GF-D8 (cell line): ENCODE measurements at regions not wholly inside any gene's neighbourhood (a gene's known extent, or its start where the extent isn't known, plus 50 kb on each side); places are given as distances from the start of the nearest gene placed in this dataset.
A peak's percentile ranks its signal among the peaks of the same experiment; 100 is the strongest.

ENCODE experiments used
- DNase-seq: peaks from one replicate; lab custom pipeline; 2025; lab: John Stamatoyannopoulos, UW

DNA sequence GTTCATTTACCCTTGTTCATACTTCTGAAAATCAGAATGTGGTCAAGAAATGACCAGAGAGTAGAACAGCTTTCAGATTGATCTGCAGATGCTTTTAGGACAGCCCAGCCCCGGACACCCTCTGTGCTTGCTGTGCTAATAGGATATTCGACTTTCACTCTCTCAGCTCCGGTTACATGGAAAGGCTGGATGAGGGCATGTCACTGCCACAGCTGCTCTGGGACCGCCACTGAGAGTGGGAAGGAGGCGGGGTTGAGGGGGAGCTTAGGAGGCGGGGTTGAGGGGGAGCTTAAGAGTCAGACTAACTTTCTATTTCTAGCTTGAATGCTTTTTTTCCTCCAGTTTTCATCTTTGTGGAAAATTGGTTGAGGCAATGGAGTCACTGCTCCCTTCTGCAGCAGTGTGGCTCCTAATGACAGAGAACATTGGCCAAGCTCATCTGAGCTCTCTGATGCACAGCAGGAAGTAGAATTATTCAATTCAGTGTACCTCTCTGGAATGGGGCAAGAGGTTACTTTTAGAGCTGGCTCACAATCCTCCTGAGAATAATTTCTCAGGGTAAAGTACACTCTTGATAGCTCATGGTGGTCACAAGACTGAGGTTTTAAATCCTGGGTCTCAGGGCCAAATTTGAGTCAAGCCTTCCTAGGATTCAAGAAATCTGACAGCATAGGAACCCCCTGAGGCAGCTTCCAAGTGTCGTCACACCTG is 74.6 kb upstream of the NPAS1 start:
- DNase-seq = no peak

DNA sequence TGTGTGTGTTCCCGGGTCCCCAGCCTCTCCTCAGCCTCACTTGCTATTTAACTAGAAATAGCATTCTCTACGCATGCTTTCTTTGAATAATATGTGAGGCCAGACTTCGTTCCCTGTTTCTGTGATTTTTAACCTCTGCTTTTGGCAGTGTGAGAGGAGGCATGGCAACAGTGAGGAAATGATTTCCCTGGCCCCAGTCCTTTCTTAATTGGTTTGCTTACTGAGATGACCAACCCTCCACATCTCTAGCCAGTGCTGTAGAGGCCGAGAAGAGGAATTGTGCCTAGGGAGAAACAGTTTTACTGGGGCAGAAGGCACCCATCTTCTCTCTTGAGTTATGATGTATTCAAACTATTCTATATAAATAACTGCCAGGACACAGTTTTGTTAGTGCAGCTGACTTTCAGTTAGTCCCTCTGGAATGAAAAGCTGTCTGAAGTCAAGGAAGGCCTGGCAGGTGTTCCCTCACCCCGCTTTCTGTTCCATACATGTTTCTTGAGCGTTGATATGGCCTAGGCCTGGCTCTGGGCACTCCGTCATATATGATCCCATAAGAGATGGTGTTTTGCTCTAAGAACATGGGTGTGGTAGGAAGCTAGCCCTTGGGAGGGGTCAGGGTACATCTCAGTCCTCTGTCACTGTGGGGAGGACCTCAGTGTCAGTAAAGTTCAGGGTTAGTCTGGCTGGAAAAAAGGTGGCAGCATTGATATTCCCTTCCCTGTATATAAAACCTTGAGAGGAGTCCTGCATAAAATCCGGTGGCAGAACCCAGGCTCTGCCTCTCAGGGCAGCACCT is 73.7 kb upstream of the NPAS1 start:
- DNase-seq = no peak

DNA sequence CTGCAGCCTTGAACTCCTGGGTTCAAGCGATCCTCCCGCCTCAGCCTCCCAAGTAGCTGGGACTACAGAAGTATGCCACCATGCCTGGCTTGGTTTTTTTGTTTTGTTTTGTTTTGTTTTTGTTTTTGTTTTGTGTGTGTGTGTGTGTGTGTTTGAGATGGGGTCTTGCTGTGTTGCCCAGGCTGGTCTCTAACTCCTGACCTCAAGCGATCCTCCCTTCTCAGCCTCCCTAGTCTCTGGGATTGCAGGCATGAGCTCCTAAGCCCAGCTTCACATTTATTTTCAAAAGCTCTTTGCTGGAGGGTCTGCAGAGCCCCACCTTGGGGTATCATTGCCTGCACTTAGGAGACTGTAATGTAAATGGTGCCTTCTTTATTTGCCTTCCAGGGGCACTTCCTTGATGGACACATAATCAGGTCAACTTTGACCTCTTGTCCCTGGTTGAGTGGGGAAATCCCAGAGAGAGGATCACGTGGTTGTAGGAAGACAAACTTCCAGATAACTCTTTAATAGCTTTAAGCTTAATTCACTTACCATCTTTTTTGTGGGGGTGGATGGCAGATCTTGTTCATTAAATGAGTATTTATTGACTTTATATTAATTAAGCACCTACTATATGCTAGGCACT is 72.9 kb upstream of the NPAS1 start:
- no peak for DNase-seq

DNA sequence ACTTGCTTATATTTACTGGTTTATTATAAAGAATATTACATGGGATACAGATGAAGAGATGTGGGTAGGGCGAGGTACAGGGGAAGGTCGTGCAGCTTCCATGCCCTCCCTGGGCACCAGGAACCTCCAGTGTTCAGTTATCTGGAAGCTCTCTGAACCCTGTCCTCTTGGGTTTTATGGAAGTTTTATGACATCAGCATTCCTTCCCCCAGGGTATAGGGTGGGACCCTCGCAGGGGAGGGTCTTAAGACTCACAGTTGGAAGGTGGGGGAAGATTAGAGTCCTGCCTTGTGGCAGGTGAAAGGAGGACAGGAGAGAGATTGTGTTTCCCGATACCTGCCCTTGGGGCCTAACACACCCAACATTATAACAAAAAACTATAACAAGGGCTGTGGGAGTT is 71.8 kb upstream of the NPAS1 start:
- no peak for DNase-seq

DNA sequence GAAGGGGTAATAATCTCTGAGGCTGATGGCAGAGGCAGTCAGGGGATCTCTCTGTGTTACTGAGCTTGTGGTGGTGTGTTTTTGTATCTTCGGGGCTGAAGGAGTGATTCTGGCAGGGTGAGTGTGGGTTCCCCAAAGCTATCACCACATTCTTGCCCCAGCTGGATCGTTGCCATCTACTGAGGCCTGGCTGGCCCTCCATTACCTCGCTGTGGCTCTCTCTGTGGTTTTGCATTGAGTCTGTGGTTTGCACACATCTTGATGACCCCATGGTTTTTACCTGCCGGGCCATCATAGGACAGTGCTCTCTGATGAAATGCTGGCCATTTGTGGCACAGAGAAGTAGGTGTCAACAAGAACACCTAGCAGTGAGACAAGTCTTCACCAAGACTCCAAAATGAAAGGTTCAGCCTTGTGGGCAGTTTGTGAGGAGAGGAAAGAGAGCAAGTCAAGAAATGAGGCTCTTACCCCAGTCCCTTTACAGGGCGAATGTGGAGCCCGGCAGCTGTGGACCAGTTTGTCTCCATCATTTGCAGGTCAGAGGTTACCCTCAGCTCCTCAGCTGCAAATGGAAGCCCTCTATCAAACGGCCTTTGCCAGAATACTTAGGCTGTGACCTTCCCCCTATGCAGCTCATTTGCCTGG is 69.0 kb upstream of the NPAS1 start:
- DNase-seq = no peak

DNA sequence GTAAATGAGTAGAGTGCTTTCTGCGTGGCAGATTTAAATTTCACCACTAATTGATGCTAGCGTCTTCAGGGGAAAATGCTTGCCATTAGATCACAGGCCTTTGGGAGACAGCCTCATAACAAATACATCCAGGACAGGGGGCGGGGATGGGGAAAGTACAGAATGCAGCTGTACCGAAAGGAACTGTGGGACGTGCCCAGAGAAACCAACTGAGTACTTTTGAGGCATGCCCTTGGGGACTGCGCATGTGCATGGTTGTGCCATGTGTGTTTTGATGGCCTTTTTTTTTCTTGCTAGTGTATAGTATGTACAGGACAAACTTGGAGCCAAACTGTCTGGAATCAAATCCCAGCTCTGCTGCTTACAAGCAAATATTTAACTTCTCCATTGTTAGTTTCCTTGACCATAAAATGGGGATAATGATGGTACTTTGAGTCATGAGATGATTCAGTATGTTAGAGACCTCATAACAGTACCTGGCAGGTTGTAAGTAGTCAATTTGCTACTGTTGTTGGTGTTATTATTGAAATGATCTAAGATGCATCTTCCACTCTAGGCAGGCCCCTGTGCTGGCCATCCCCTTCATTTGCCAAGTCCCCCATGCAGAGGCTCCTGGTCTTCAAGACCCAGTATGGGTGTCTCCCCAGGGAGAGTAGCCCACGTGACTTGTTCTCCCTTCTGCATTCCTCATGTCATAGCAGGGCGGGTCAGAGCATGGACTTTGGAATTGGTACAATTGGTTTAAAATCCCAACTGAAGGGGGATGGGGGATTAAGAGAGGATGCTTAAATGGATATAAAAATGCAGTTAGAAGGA is 68.3 kb upstream of the NPAS1 start:
- DNase-seq = no peak

DNA sequence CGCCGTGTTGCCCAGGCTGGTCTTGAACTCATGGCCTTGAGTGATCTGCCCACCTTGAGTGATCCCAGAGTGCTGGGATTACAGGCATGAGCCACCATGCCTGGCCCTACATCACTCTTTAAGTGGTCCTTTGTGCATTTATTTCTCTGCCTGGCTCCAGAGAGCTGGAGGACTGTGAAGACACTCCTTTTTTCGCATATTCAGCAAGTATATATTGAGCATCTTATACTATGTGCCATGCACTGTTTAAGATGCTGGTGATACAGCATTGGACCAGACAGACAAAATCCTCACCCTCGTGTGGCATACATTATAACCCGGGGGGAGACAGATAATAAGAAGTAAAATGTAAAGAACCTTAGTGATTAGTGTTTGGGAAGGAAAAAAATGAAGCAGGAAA is 66.8 kb upstream of the NPAS1 start:
- no peak for DNase-seq

DNA sequence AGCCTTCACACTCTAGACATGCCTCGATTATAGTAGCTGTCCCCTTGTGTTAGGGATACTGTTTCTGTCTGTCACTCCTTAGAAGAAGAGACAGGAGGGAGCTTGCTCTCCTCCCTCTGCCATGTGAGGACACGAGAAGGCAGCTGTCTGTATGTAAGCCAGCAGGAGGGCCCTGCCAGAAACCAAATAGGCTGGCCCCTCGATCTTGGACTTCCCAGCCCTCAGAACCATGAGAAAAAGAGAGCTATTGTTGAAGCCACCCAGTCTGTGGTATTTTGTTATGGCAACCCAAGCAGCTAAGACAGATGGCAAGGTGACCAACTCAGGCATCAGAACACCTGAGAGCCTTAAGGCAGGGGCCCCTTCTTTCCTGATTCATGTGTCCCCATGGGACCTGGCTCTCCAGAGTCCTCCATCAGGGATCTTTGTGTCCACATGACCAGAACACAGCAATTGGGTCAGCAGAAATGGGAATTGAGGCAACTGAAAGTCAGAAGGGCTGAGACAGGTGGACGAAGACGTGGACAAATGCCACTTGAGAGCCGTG is 65.6 kb upstream of the NPAS1 start:
- no peak for DNase-seq

DNA sequence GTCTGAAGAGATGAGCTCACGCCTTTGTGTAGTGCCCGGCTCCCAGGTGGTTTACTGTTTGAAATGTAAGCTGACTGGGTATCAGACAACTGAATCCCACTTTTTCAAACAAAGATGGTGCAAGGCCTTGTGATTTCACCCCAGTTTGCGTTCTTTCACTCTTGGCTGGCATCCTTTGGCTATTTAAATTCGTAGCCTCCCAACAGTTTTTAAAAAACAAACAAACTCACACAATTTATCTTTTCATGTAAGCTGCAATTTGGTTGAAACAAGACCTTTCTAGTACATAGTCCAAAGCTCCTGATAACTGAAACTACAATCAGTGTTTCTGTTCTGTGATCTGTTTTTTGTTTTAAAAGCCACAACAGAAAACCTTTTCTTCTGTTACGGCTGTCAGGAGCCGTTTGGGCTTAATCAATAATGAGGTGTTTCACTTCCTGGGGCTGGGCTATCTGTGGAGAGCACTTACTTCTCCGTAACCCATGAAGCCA is 65.1 kb upstream of the NPAS1 start:
- no peak for DNase-seq

DNA sequence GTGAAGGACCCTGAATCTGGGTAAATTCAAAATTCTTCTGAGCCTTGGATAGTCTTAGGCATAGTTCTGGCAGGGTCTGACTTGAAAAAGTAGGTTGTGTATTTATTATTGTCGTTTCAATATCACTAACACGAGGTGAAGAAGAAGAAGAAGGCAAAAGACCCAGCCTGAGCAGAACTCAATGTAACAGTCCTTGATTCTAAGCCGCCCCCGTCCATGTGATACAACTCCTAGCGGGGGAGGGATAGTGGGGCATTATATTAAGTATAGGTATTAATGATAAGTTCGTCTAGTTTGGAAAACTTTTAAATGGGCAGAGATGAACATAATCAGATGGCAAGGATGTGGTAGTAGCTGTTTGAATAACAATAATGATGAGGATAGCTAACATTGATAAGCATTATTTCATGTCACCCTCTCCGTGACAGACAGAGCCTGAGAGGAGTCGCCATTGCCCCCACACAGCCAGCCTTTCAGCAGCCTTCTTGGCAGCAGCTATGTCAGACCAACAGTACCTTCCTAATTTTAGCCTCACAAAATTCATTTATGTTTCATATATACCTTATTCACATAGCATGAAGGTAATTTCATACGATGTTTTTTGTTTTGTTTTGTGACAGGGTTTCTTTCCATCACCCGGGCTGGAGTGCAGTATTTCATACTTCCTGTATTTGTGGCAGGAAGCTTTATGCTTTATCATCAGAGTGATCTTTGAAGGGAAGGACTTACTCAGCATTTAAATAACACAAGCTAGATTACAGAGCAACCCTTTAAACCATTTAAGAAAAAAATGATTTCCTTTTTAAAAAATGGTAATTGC is 64.4 kb upstream of the NPAS1 start:
- DNase-seq = peak; percentile 73

DNA sequence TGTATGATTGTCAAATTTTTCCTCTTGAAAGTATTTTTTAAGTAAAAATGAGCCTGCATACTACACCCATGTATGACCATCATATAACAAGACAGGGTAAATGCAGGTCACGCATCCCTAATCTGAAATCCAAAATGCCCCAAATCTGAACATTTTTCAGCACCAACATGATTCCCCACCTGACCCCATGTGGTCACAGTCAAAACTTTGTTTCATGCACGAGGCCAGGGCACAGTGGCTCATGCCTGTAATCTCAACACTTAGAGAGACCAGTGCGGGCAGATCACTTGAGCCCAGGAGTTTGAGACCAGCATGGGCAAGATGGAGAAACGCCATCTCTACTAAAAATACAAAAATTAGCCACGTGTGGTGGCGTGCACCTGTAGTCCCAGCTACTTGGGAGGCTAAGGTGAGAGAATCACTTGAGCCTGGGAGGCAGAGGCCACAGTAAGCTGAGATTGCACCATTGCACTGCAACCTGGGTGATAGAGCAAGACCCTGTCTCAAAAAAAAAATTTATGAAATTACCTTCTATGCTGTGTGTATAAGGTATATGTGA is 63.7 kb upstream of the NPAS1 start:
- DNase-seq = no peak

DNA sequence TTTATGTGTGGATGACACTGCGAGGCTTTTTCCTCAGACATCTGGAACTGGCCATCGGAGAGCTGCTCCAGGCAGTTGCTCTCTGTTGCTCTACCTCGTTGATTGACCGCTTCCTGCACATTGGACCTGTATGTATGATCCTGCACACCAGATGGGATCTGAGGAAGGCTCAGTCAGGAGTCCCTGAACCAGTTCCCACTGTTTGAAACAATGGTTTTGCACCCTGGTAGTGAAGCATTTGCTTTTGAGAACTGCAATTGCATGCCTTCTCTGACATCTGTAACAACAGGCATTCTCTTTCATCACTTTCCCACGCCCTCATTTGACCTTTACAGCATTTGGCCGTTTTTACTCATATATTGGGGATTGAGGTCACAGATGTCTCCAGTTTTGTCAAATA is 61.1 kb upstream of the NPAS1 start:
- no peak for DNase-seq

DNA sequence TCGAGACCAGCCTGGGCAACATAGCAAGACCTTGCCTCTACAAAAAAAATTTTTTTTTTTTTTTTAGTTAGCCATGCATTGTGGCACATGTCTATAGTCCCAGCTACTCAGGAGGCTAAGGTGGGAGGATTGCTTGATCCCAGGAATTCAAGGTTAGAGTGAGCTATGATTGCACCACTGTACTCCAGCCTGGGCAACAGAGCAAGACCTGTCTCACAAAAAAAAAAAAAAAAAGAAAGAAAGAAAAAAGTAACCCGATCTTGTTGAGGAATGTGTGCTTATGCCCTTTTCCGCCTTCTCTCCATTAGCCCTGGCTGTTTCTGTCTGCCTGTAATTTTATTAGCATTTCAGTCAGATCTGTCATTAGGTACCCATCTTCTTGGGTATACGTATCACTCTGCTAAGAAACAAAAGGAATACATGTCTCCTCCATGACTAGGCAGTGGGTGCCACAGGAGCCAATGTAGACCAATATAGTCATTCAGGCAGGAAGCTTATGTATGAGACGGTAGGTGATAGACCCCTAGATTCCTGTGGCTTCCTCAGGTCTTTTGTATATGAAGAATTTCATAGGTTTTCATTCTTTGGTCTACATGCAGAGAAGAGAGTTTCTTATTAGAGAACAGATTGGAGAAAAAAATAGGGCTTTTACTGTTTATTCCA is 59.6 kb upstream of the NPAS1 start:
- no peak for DNase-seq

DNA sequence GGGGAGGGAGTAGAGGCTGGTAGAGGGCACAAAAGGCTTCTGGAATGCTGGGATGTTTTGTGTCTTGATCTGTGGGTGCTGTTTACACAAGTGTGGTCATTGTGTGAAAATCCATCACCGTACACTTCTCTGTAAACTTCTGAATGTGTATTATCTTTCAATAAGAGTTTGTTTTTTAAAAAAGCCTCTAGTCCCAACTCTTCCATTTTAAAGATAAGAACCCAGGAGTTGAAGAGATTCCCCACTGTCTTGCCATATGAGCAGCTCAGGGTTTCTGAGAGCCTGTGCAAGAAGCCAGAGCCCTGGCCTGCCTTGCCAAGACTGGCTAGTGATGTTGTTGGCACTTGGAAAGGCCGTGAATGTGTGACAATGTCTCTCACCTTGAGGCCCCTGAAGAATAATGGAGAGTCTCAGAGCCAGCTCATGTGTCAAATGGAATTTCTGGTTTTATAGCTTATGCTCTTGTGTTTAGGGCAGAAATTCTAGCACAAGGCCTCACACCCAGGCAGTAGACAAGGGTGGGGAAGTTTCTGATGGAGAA is 57.5 kb upstream of the NPAS1 start:
- no peak for DNase-seq

DNA sequence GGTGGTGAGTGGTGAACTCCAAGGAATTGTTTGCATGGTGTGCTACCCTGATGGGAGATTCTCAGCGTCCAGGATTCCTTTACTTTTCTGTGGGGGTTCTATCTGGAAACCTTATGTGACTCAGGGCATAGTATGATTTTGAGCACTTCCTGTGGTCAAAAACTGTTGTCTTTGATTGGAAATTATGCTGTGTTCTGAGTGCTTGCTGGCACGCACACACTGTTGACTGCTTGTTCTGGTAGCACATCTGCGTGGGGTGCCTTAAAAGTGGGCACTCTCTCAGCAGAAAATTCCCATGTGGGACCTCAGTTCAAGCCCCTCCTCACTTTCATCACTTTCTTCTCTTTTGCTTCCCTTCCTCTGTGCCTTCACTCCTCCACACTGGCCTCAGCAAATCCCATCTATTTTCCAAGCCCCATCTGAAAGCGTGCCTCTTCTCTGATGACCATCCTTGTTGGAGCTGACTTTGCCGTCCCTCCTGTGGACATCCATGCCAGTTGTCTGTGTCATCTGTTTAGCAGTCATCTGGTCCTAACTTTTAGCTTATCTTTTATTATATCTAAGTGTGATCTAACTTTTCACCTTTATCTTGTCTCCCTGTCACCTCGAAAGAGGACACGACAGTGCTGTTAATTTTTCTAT is 56.4 kb upstream of the NPAS1 start:
- no peak for DNase-seq

DNA sequence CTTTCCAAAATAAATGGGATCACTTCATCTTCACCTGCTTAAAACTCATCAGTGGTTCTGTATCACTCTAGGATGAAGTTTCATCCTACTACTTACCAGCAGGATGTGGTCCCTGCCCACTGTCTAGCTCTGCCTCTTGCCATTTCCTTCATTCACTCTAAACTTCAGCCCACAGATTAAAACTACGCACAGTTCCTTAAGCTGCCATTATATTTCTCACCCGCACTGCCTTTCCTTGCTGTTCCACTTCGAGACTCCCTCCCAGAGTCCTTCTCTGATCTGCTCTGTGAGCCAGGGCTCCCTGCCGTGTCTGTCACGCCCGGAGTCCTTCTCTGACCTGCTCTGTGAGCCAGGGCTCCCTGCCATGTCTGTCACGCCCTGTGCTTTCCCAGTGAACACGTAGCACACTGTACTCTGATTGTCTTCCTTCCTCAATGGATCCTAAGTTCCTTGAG is 52.0 kb upstream of the NPAS1 start:
- no peak for DNase-seq
